ENCODE measurements at regions not wholly inside any gene's neighbourhood (a gene's known extent, or its start where the extent isn't known, plus 50 kb on each side); places are given as distances from the start of the nearest gene placed in this dataset.

- Histone ChIP-seq H3K9ac (ENCODE audit: low read depth, low read length, poor library complexity, severe bottlenecking) (no peak overlapping the region), H3K9me3 (ENCODE audit: insufficient read depth, low read depth, low read length) (no peaks in the 10 kb centered on the region), H3K9me2 (replicated peaks; ENCODE audit: low read depth, low read length) (no peaks in the 10 kb centered on the region), H2AFZ (ENCODE audit: low read length) (no peak overlapping the region), H3K4me3 (ENCODE audit: low read length, poor library complexity, severe bottlenecking) (no peak overlapping the region), H3K4me2 (ENCODE audit: low read depth, low read length, poor library complexity, severe bottlenecking) (no peak overlapping the region), H3K36me3 (ENCODE audit: insufficient read depth, low read length) (no peaks in the 10 kb centered on the region), H3F3A (ENCODE audit: low read depth) (no peaks in the 10 kb centered on the region), H4K20me1 (ENCODE audit: insufficient read depth, low read length, poor library complexity, severe bottlenecking) (no peaks in the 10 kb centered on the region), H3K79me2 (ENCODE audit: insufficient read depth, low read length) (no peaks in the 10 kb centered on the region), H3K27me3 (ENCODE audit: insufficient read depth, low read length, poor library complexity, severe bottlenecking) (no peaks in the 10 kb centered on the region), H3K4me1 (ENCODE audit: insufficient read depth, low read length, poor library complexity, severe bottlenecking) (peaks cover 24% of the 10 kb centered on the region)
- TF ChIP-seq CTCF (conservative IDR thresholded peaks at IDR 0.05; ENCODE audit: low read length): no peak
Measured at GRCh38 chr20:19071902-19072498, 140.4 kb upstream of the SLC24A3 start.

- Histone ChIP-seq H3K36me3 (ENCODE audit: insufficient read depth, low read length) (no peaks in the 10 kb centered on the region), H3K4me1 (ENCODE audit: insufficient read depth, low read length, poor library complexity, severe bottlenecking) (peaks cover 29% of the 10 kb centered on the region), H3K27me3 (ENCODE audit: insufficient read depth, low read length, poor library complexity, severe bottlenecking) (no peaks in the 10 kb centered on the region), H4K20me1 (ENCODE audit: insufficient read depth, low read length, poor library complexity, severe bottlenecking) (no peaks in the 10 kb centered on the region), H3K9me3 (ENCODE audit: insufficient read depth, low read depth, low read length) (no peaks in the 10 kb centered on the region), H3K9ac (ENCODE audit: low read depth, low read length, poor library complexity, severe bottlenecking) (no peak overlapping the region), H3K79me2 (ENCODE audit: insufficient read depth, low read length) (no peaks in the 10 kb centered on the region), H3F3A (ENCODE audit: low read depth) (no peaks in the 10 kb centered on the region), H3K9me2 (replicated peaks; ENCODE audit: low read depth, low read length) (no peaks in the 10 kb centered on the region), H3K4me3 (ENCODE audit: low read length, poor library complexity, severe bottlenecking) (no peak overlapping the region), H3K4me2 (ENCODE audit: low read depth, low read length, poor library complexity, severe bottlenecking) (no peak overlapping the region), H2AFZ (ENCODE audit: low read length) (no peak overlapping the region)
- no peak for TF ChIP-seq CTCF (conservative IDR thresholded peaks at IDR 0.05; ENCODE audit: low read length)
- no peak for TF ChIP-seq EZH2phosphoT487 (IDR thresholded peaks at IDR 0.05; ENCODE audit: borderline replicate concordance)
Measured at GRCh38 chr20:19072988-19073387, 139.5 kb upstream of the SLC24A3 start.

GRCh38 chr20:19073584-19074218 is 138.7 kb upstream of the SLC24A3 start:
- no peaks in the 10 kb centered on the region for H3K9me2 ChIP-seq (replicated peaks; ENCODE audit: low read depth, low read length)
- H3F3A ChIP-seq (ENCODE audit: low read depth): no peaks in the 10 kb centered on the region
- H2AFZ ChIP-seq (ENCODE audit: low read length): no peak overlapping the region; the same call in 1 of the 2 replicates
- peaks cover 29% of the 10 kb centered on the region for H3K4me1 ChIP-seq (ENCODE audit: insufficient read depth, low read length, poor library complexity, severe bottlenecking)
- H3K9ac ChIP-seq (ENCODE audit: low read depth, low read length, poor library complexity, severe bottlenecking): no peak overlapping the region
- no peak for TF ChIP-seq EZH2phosphoT487 (IDR thresholded peaks at IDR 0.05; ENCODE audit: borderline replicate concordance)
- TF ChIP-seq CTCF (conservative IDR thresholded peaks at IDR 0.05; ENCODE audit: low read length): peak; percentile 80
- no peaks in the 10 kb centered on the region for H3K36me3 ChIP-seq (ENCODE audit: insufficient read depth, low read length)
- no peaks in the 10 kb centered on the region for H3K79me2 ChIP-seq (ENCODE audit: insufficient read depth, low read length)
- no peak overlapping the region for H3K4me3 ChIP-seq (ENCODE audit: low read length, poor library complexity, severe bottlenecking)
- no peaks in the 10 kb centered on the region for H3K9me3 ChIP-seq (ENCODE audit: insufficient read depth, low read depth, low read length)
- H3K27me3 ChIP-seq (ENCODE audit: insufficient read depth, low read length, poor library complexity, severe bottlenecking): no peaks in the 10 kb centered on the region
- peak overlapping the region; percentile 71 for H3K4me2 ChIP-seq (ENCODE audit: low read depth, low read length, poor library complexity, severe bottlenecking)
- no peaks in the 10 kb centered on the region for H4K20me1 ChIP-seq (ENCODE audit: insufficient read depth, low read length, poor library complexity, severe bottlenecking)

All from Loucy (cell line).